Glomerular endothelial cell (primary cell): ENCODE measurements at regions not wholly inside any gene's neighbourhood (a gene's known extent, or its start where the extent isn't known, plus 50 kb on each side); places are given as distances from the start of the nearest gene placed in this dataset.

ENCODE experiments used
- DNase-seq: peaks from one replicate; pipeline ENCODE4 v3.0.0-alpha.2; 2011; ENCODE audit warnings: low read depth, low spot score; ENCODE audit errors: extremely low read depth

- DNase-seq = no peak
Observed at GRCh38 chr2:235165136-235165535, 213.3 kb downstream of the SH3BP4 start.

DNA sequence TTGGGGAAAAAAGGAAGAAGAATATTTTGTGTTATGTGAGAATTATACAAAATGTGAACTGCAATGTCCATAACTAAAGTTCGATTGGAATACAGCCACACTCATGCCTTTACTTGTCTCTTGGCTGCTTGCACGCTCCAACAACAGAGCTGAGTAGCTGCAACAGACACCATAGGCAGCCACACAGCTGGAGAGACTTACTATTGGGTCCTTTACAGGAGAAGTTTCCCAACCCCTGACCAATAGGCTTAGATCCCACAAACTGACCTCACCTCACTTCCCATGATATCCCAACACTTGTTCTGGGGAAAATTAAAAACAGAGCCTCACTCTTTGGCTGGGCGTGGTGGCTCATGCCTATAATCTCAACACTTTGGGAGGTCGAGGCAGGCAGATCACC is 213.8 kb downstream of the SH3BP4 start:
- no peak for DNase-seq

DNA sequence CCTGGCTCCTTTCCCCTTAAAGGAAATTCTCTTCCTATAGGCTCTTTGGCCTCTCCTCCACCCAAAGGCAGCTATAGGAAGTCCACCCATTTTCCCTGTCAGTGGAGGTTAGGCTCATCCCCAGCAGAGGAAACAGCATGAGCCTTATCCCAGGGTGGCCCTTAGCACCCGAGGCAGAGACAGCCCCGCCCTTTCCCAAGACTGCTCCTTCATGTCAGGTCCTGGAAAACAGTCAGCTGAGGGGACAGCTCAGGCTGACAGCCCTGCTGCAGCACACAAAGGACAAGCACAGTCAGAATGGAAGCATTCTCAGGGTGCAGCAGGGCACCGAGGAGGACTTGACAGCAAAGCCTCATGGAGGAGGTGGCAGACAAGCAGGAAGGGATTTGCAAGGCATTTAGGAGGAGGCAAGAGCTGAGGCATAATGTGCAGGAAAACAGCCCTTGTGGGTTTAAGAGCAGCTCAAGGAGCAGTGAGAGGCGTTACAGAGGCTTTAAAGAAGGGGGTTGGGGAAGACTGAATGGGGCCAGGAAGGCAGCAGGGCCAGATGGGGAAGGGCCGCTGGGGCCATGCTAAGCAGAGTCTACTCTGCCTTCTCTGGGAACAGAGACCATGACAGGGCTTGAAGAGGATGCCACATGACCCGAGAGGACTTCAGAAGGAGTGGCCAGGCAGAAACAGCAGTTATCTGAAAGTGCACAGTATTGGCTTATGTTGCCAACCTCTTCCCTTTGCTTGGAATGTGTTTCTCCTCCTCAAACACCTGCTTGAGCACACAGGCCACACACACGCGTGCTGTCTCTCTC is 216.6 kb downstream of the SH3BP4 start:
- no peak for DNase-seq

- no peak for DNase-seq
Observed at GRCh38 chr2:235170016-235170415, 218.2 kb downstream of the SH3BP4 start.

DNA sequence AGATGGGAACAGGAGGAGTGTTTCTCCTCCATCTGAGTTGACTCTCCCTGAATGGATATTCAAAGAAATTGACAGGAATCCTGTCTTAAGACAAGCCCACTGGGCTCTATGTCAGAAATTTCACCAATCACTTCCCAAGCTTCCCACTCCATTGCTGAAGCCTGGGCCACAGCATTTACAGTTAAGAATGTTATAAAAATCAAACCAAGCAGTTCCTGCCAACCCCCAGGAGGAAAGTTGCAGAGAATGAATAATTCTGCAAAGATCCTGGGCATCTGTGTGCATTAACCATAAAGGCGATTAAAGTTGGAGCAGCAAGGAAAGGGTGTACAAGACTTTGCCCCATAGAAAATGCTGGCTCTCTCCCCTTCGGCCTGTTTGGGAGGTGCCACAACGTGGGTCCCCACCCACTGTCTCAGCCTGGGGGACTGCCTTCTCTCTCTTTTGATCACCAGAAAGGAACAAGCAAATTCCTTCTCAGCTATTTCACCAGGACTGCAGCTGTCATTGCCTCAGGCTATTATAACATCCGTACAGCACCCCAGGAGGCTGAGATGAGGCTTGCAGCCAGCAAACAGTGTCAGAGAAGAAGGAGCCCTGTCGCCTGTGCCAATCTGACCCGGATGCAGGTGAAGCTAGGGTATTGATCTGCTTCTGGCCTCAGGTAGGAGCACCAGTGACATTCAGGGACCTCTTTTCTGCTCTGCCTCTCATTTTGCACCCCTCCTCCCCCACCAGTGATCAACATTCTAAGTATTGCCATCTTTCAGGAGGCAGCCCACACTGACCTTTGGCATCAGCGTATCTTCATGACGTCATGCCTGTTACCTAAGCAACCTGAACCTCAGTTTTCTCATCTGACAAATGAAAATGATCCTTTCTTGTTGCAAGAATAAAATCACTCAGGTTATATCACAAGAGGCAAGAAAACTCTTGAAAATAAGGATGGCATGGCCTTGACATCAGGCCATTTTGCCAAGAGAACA is 219.0 kb downstream of the SH3BP4 start:
- DNase-seq = no peak

GRCh38 chr2:235171550-235172031 is 219.8 kb downstream of the SH3BP4 start:
- no peak for DNase-seq

- no peak for DNase-seq
Observed at GRCh38 chr2:235180642-235181041, 228.8 kb downstream of the SH3BP4 start.

DNA sequence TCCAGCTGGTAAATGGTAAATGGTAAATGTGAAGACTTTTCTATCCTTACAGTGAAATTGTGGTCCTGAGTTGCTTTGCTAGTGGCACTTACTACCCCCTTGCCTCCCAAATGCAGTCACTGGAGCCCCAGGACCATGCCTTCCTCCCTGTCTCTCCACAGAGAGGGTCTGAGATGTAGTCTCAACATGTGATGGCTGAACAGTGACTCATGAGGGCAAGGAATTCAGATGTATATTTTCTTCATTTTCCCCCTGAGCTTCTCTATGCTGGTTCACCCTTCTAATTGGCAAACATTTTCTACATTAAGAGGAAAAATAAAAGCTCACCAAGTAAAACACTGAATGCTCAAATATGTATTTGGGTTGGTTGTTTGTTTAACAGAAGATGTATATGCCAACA is 232.0 kb downstream of the SH3BP4 start:
- DNase-seq = no peak

- no peak for DNase-seq
Observed at GRCh38 chr2:235187806-235188205, 236.0 kb downstream of the SH3BP4 start.

DNA sequence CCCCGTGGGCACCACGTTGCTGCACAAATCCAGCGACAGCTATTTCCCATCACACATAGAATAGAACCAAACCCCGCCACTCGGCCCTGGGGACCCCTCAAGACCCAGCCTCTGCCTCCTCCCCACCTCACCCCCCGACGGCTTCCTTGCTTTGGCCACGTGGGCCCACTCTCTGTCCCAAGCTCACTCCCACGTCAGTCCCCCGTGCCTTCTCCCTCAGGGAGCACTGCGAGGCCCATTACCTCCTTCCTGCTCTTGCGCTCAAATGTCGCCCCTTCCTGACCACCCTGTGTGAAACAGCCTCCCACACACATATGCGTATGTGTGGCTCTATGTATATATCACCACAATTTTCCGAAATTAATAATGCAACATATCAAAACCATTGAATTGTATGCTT is 239.7 kb downstream of the SH3BP4 start:
- no peak for DNase-seq

GRCh38 chr2:235191978-235192377 is 240.2 kb downstream of the SH3BP4 start:
- no peak for DNase-seq

GRCh38 chr2:235194351-235194750 is 242.5 kb downstream of the SH3BP4 start:
- DNase-seq = no peak

DNA sequence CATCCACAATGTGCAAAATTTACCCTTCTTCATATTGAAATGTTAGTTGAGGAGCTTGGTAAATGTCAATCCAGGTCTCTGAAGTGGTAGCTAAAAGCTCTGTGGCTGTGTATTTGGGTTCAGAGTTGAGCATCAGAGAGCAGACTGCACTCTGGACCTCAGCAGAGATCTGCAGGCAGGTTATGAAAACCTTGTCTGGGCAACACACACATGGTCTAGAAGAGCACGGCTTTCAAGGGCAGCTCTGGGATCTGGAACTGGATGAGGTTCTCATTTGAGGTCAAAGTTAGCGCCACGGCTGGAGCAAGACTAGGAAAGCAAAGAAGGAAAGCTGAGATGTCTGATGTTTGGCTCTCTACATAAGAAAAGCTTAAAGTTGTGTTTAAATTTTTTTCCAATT is 243.0 kb downstream of the SH3BP4 start:
- no peak for DNase-seq

DNA sequence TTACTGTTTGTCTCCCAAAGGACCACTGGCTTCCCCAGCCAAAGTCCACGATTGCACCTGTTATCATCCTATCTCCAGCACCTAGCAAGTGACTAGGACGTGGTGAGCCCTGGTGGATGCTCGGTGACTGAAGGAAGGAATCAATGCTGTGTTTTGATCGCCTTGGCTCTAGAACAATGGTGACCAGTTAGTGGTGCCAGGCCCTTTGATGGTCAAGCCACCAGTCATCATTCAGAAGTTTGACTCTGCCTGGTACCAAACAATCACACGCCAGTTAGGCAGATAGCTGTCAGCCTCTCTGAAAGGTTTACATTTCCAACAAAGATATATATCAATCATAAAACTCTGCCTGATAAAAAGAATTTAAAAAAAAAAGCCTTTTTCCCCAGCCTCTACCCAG is 244.1 kb downstream of the SH3BP4 start:
- DNase-seq = no peak

GRCh38 chr2:235199128-235199527 is 247.3 kb downstream of the SH3BP4 start:
- no peak for DNase-seq

- no peak for DNase-seq
Observed at GRCh38 chr2:235200216-235200615, 248.4 kb downstream of the SH3BP4 start.

- no peak for DNase-seq
Observed at GRCh38 chr2:235201756-235202155, 249.9 kb downstream of the SH3BP4 start.

GRCh38 chr2:235204948-235205347 is 253.1 kb downstream of the SH3BP4 start:
- DNase-seq = no peak

DNA sequence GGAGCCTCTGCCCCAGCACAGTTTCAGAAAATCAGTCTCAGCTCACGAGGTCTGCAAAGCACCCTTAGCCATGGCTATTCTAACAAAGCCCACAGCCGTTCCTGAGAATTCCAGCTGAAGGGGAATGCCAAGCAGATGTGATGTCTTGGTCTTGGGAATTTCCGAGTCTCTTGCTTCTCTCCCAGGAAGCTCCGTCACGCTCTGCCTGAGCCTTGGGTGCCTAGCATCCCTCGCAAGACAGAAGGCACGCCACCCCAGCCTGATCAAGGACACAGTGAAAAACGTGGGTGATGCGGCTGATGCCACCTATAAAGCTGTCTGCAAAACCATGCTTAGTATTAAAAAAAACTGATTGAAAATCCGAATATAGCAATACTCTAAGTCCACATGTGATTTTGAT is 254.6 kb downstream of the SH3BP4 start:
- DNase-seq = no peak

DNA sequence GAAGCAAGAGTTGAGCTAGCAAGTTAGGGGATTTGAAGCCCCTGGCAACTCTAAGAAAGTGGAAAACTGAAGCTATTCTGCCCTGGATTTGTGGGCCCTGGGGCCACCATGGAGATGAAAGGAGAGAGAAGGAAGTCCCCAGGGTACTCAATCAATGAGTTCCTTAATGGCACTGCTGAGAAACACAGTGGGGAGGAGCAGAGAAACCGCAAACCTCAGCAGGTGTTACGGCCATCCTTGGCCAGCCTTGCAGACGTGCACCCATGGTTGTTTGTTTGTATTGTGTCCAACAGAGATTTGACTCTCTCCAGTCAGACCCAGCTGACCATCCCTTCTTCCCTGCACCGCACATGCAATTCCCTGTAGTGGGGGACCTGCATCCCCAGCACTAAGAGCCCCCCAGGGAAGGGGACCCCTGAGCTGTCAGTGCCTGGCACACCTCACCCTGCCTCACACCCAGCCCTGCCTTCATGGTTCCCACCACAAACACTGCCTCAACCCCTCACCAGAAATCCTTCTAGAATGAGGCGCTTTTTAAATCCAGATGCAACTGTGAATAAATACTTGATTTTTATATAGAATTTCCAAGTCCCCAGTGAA is 255.3 kb downstream of the SH3BP4 start:
- DNase-seq = no peak

GRCh38 chr2:235211056-235211455 is 259.2 kb downstream of the SH3BP4 start:
- no peak for DNase-seq
